Endothelial cell of hepatic sinusoid (primary cell): ENCODE measurements at regions not wholly inside any gene's neighbourhood (a gene's known extent, or its start where the extent isn't known, plus 50 kb on each side); places are given as distances from the start of the nearest gene placed in this dataset.

Experiments used
- in situ Hi-C: cut with HindIII; loops from 2 replicates; pipeline ENCODE4 v1.10.0; 2017; ENCODE audit warnings: low sequenced_read_pairs

- in situ Hi-C loops = no loop called here
Measured at GRCh38 chr1:81700728-81701470, 99.8 kb upstream of the ADGRL2 start.

DNA sequence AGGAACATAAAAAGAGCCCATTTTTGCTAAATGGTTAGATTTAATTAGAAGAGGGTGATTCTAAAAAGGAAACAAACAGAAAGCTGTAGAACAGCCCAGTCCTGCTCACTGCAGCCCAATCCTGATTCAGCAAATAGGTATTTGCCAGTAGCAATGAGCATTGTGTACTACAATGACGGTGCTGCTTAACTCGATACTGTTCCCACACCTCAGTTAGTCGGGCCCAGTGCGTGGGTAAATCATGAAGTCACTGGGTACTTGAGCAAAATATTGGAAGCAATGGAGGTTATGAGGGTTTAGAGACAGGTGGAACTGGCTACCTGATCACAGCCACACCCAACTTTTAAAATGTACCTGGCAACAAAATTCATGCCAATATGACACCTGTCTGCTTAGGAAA is 101.5 kb upstream of the ADGRL2 start:
- in situ Hi-C loops = loop anchor here (5.0 kb wide), 1 partner anchor 33 kb away; no protein-coding TSS in a partner anchor

GRCh38 chr1:81695741-81696140 is 105.0 kb upstream of the ADGRL2 start:
- in situ Hi-C loops = loop anchor here (5.0 kb wide), 1 partner anchor 37 kb away; no protein-coding TSS in a partner anchor

- in situ Hi-C loops = no loop called here
Measured at GRCh38 chr1:81693316-81693715, 107.4 kb upstream of the ADGRL2 start.

DNA sequence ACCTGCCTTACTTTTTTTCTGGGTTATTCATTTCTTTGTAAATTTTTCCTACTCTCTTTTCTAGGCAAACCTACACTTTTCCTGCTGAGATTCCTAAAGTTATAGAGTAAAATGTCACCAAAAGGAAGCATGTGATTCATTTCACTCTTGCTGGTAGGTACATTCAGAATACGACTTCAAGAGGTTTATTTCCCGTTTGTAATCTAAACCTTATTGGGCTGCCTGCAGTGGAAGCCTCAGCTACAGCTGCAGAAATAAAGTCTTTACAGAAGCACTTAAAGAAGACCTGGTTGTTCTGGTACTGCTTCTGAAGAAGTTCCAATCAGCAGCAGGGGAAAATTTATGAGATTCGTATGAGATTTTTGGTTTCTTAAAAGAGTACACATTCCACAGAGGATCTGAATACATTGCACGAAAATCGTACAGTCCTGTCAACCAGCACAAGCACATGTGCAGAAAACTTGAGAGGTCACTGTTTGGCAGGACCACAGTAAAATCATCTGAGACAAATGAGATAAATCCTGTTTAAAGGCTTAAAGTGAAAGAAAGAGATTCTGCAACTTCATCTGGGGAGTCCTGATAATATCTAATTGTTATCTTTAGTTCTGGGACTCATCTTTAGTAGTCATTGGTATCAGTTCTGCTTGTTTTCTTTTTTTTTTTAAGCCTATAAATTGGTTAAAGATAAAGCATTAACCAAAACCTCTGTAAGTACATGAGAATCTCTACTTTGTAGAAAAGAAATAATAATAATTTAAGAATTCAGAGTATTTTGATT is 109.9 kb upstream of the ADGRL2 start:
- in situ Hi-C loops = no loop called here

- in situ Hi-C loops = no loop called here
Measured at GRCh38 chr1:81689531-81689941, 111.2 kb upstream of the ADGRL2 start.

DNA sequence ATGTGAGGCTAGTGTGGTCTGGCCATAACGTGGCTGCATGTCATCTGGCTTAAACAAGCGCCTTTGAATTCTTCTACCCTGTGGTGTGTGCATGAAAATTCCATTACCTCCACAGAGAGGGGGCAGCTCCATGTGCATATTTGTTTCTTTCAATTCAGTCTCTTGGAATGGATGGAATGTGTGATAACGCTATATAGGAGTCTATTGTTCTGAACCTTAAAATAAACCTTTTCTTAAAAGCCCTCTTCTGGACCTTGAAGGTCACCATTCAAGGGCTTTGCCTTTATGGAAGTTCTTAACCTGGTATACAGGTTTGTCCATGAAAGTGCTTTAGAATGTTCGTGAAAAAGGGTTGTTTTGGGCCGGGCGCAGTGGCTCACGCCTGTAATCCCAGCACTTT is 118.2 kb upstream of the ADGRL2 start:
- in situ Hi-C loops = no loop called here

GRCh38 chr1:81681601-81682266 is 119.0 kb upstream of the ADGRL2 start:
- in situ Hi-C loops = no loop called here

- in situ Hi-C loops = no loop called here
Measured at GRCh38 chr1:81681114-81681513, 119.6 kb upstream of the ADGRL2 start.

- in situ Hi-C loops = no loop called here
Measured at GRCh38 chr1:81679942-81680341, 120.8 kb upstream of the ADGRL2 start.

DNA sequence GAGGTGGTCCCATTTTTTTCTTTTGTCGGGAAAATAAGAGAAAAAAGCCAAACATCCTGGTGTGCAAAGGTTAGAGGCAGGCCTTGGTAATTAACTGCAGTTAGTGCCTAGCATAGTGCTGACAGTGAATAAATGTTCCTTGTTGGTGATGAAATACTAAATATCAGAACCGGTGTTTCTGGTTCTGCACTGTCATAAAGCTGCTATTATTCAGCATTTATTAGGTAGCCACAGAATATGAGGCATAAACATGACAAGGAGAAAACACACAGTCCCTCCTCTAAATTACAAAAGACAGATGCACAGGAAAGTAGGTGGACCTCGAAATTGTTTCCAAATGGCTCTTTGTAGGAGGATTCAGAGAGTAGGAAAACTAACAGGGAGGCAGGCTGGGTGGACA is 122.0 kb upstream of the ADGRL2 start:
- in situ Hi-C loops = no loop called here

DNA sequence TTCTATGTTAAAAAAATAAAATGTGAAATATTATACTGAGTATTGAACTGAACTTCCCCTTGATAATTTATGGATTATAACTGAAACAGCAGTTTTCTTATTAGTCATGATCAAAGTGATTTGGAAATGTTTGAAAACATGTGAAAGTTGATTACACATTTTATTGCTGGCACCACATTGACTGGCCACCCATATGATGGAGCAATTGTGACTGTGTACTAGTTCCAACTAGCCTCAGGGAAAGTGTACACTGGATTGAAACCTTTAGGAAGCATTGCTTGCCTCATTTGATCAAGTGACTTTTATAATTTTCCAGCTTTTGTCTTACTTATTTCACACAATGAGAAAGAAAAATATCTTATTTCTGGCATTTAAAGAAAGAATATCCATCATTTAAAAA is 128.0 kb upstream of the ADGRL2 start:
- in situ Hi-C loops = no loop called here

- in situ Hi-C loops = no loop called here
Measured at GRCh38 chr1:81671038-81671437, 129.7 kb upstream of the ADGRL2 start.

DNA sequence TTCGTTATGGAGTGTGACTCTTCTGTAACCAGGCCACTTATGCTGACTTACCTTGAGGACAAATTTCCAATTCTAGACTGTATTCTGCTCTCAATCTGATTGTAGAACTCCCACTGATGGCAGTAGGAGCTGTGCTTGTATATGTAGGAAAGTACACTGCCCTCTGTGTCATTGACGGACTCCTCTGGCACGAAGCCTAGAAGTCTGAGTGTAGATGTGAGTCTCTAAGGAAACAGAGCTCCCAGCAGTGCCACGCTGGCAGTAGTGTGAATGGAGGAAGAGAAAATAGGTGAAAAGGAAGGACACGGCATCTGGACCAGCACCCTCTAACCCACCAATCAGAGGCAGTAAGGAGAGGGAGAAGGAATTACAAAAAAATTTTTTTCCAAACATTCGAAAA is 130.4 kb upstream of the ADGRL2 start:
- in situ Hi-C loops = no loop called here

DNA sequence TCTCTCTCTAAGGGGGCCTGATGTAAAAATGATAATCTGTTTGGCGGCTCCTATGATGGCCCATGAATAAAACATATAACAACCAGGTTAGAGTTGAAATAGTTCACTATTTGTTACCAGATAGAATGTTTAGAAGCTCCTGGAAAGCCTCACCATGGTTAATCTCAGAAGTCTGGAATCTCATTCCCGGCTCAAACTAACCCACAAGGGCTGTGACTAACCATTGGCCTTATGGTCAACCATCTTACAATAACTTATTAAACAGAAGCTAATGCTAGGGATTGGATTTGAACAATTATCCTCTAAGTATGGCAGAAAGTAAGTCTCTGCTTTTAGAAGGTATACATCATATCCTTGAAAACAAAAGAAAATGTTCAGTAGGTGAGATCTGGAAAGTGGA is 134.1 kb upstream of the ADGRL2 start:
- in situ Hi-C loops = no loop called here

DNA sequence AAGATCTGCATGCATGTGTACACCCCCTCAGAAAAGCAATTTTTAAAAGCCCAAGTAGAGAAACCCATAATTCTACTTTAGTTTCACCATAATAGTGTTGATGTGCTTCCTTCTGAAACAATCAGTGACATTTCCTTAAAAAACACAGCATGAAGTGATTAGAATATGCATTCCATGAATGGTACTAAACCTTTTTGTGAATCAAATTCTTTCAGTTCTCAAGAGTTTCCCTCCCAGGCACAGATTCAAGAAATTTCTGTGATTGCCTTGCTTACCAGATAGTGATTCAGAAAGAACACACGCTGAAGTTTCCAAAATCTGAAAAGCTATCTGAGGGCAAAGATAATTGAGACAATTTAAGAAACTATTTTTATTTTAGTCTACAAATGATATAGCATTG is 136.4 kb upstream of the ADGRL2 start:
- in situ Hi-C loops = loop anchor here (5.0 kb wide), 1 partner anchor 53 kb away; no protein-coding TSS in a partner anchor

DNA sequence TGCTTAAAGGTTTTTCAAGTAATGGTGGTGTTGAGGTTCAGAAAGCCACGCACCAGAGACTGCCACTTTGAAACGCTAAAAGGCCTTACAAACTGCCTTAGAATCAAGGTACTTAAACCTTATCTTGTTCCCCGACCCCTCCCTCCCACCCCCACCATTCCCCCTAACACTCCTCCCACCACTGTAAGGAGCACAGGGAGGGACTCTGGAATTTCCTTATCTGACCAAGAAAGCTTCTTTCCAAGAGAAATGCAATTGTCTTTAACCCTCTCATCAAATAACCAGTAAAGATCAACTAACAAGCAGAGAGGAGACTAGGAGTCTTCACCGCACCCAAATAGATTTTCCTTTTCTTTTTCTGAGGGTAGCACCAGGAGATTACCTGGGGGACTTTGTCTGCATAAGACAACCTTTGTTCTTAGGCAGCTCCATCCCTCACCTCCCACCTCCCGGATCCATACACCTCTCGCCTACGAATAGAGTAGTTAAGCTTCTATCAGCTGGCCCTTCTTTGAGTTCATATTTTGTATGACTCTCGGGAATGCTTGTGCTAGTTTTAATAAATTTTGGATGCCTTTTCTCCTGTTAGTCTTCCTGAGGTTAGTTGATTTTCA is 137.7 kb upstream of the ADGRL2 start:
- in situ Hi-C loops = loop anchor here (5.0 kb wide), 1 partner anchor 54 kb away; no protein-coding TSS in a partner anchor

GRCh38 chr1:81660286-81660685 is 140.4 kb upstream of the ADGRL2 start:
- in situ Hi-C loops = loop anchor here (5.0 kb wide), 1 partner anchor 57 kb away; no protein-coding TSS in a partner anchor

GRCh38 chr1:81654657-81655056 is 146.1 kb upstream of the ADGRL2 start:
- in situ Hi-C loops = no loop called here

DNA sequence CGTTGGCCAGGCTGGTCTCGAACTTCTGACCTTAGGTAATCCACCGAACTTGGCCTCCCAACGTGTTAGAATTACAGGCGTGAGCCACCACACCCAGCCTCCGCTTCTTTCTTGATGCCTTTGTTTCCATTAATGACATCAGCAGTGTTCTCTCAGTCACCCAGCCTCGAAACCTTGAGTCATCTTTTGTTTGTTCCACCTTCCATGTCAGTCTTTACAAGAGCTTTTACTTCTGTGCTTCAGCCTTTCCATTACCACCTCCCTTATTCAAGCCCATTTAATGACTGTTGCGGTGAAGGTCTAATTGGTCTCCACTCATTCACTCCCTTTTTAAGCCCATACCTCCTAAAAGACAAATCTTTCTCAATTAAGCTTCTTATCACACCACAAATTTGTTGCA is 146.6 kb upstream of the ADGRL2 start:
- in situ Hi-C loops = no loop called here

DNA sequence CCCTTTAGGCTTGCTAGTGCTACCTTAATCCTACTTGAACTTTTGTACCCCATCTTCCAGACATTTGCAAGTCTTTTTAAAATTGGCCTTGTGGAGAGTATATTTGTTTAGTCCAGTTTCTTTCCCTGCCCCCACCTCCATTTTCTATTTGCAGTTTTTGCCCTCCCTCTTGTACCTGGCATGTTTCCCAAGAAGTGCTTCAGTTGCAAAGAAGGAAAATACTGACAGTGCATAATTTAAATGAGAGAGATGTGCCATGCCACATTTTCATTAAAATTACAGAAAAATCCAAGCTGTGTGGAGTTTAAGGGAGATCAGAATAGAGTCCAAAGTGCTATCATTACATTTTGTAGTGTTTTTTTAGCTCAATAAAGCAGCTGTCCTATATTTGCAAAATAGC is 150.0 kb upstream of the ADGRL2 start:
- in situ Hi-C loops = no loop called here
